B cell (primary cell): ENCODE measurements at regions not wholly inside any gene's neighbourhood (a gene's known extent, or its start where the extent isn't known, plus 50 kb on each side); places are given as distances from the start of the nearest gene placed in this dataset.

Source experiments
- CTCF ChIP-seq: fragments of 200-600 bp; IDR thresholded peaks from one replicate; pipeline ENCODE4 v1.8.0; 2022; ENCODE audit warnings: antibody characterized with exemption, mild to moderate bottlenecking
- EZH2 ChIP-seq: IDR thresholded peaks from 2 replicates; pipeline ENCODE4 v1.6.1; 2012; ENCODE audit warnings: borderline replicate concordance, low read depth, mild to moderate bottlenecking, moderate library complexity, low read length; ENCODE audit not compliant: insufficient read depth, poor library complexity, severe bottlenecking

GRCh38 chr3:72266016-72266370, 481.0 kb upstream of the PROK2 start:
- TF ChIP-seq EZH2 = no peak
- TF ChIP-seq CTCF = no peak
